Activated gamma-delta T cell treated with Interleukin-2 at 50 U/mL for 16 hours (primary cell): ENCODE measurements at regions not wholly inside any gene's neighbourhood (a gene's known extent, or its start where the extent isn't known, plus 50 kb on each side); places are given as distances from the start of the nearest gene placed in this dataset.
"Not testable (repeated sequence)": the region's sequence is repeated elsewhere in the genome, so short reads cannot be mapped to it uniquely, and the experiment has no call there.

ENCODE experiments used
- DNase-seq: peaks from one replicate; pipeline ENCODE4 v3.0.0-alpha.2; 2020

- DNase-seq: no peak
Observed at GRCh38 chr10:63798599-63799498, 277.6 kb downstream of the REEP3 start.

- no peak for DNase-seq
Observed at GRCh38 chr10:63799521-63800300, 278.5 kb downstream of the REEP3 start.

DNA sequence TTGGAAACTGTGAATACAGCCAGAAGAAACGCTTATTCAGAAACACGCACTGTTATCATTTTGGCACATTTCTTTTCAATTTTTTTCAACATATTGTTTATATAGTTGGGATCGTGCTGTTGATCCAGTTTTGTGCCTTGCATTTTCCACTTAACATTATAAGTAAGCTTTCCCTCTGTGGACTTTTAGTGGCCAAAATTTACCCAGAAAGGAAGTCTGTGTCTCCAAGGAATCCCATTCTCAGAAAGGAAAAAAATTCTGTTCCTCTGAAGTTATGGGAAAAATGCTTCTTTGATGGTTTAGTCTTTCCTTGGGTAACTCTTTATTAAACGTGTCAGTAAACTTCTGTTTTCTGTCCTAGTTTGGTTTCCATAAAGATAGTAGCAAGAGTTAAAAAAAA, 280.0 kb downstream of the REEP3 start:
- no peak for DNase-seq

DNA sequence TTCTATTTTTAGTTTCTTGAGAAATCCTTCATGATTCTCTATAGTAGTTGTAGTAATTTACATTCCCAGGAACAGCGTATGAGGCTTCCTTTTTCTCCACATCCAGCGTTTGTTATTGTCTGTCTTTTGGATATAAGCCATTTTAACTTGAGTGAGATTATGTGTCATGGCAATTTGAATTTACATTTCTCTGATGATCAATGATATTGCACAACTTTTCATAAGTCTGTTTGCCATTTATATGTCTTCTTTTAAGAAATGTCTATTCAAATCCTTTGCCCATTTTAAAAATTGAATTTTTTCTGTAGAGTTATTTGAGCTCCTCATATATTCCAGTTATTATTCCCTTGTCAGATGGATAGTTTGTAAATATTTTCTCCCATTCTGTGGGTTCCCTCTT, 285.1 kb downstream of the REEP3 start:
- DNase-seq: no peak

DNA sequence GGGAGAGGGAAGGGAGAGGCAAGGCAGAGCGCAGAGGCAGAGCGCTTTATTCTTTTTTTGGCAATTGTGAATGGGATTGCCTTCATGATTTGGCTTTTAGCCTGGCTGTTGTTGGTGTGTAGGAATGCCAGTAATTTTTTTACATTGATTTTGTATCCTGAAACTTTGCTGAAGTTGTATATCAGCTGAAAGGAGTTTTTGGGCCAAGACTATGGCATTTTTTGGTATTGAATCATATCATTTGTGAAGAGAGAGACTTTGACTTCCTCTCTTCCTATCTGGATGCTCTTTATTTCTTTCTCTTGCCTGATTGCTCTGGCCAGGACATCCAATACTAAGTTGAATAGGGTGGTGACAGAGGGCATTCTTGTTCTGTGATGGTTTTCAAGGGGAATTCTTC, 291.3 kb downstream of the REEP3 start:
- no peak for DNase-seq

DNA sequence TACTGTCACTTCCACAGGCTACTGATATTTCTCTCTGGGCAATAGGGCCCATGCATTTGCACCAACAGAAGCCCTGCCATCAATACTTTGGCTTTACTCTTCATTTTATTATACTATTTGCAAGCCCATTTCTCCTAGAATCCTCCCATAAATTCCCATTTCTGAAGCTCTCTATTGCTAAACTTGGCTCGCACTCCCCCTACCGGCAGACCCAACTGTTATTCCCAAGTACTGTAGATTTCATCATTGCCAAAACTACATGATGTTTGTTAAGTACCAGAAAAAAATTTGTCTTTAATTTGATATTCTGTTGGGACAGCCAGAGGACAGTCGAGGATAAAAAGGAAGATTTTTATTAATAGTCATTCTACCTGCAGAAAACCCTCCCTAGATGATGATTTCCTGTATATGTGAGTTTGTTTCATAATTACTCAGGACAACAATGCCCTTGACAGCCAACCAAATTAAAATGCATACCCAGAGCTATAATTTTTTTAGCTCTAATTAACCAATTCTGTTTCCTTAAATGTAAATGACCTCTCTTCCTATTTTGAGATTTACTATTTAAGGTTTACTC, 298.6 kb downstream of the REEP3 start:
- no peak for DNase-seq

DNA sequence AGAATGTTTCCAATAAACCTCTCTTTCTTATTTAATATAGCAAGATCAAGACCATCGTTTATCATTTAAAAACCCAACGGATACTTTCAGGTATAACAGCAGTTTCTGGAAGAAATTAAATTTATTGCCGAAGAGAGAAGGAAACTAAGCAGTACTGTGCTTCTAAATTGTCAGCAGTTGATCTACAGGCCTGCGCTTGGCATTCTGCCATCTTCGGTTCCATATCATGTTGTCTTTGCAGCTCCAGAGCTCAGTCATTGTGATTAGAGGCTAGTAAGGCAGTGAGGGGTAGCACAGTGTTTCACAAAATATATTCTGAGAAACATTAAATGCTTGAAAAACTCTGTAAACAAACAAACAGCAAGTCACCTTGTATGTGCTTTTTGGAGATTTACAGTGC, 301.3 kb downstream of the REEP3 start:
- DNase-seq: no peak

- DNase-seq: no peak
Observed at GRCh38 chr10:63825111-63825510, 303.9 kb downstream of the REEP3 start.

DNA sequence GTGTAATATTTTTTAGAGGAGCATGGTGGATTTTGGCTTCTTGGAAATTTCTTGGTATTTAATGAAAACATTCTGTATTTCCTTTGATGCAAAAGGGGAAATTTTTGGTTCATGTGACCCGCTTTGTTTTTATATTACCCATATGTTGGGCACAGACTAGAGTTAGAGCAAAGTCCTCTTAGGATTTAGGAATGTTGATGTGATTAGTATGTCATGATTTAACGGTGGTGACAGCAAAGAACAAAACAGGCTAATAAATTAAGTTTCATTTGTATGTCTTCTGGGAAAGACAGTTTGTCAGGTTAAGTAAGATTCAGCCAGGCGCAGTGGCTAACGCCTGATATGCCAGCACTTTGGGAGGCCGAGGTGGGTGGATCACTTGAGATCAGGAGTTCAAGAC, 304.6 kb downstream of the REEP3 start:
- no peak for DNase-seq

- not testable (repeated sequence) for DNase-seq
Observed at GRCh38 chr10:63827018-63827417, 305.8 kb downstream of the REEP3 start.

DNA sequence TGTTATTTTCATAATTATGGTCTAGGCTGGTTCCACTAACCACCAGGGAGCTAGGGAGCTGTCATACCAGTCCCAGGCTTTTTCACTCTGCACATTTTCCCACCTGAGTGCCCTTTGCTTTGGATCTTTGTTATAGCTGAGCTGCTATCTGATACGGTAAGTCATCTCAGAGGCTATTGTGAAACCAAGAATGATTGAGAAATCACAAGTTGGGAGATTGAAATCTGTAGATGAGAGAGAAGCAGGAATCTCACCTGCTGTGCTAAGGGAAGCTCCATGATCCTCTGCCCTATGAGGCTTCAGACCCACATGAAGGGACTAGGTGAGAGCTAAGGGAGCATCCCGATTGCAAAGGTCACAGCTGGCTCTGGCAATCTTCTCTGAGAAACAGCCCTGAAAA, 307.8 kb downstream of the REEP3 start:
- no peak for DNase-seq

- DNase-seq: no peak
Observed at GRCh38 chr10:63829573-63830149, 308.5 kb downstream of the REEP3 start.

- DNase-seq: no peak
Observed at GRCh38 chr10:63832686-63833085, 311.5 kb downstream of the REEP3 start.

- no peak for DNase-seq
Observed at GRCh38 chr10:63833411-63834060, 312.3 kb downstream of the REEP3 start.

DNA sequence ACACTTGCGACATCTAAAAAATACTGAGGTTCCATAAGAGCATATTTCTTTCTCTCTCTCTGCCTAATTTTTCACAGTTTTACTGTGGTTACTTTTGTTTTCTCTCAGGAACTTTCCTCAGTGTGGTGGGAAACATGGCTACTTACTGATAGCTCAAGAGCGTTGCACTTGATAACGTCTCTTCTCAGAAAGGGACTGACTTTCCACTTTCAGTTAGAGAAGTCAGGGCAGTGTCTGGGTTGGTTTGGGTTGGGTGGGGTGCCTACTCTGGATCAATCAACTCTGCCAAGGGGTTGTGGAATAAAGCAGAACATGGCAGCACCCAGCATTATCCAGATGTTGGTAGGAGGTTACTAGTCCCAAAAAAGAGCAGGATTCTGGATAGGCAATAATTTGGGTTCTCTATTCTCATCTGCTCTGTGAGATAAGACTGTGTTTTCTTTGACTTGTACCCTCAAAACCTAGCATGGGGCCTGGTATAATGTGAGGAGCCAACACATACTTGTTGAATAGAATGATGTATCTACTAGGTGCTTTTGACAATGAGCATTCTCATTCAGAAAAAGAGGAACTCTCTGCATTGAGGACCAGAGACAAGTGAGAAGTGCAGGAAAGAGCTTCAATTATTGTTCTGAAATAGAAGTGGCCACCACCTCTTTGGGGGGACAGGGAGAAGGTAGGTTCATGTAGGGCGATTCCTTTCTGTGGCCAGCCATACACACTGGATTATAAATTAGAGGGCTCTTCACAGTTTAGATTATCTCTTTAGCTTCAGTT, 315.7 kb downstream of the REEP3 start:
- DNase-seq: no peak

DNA sequence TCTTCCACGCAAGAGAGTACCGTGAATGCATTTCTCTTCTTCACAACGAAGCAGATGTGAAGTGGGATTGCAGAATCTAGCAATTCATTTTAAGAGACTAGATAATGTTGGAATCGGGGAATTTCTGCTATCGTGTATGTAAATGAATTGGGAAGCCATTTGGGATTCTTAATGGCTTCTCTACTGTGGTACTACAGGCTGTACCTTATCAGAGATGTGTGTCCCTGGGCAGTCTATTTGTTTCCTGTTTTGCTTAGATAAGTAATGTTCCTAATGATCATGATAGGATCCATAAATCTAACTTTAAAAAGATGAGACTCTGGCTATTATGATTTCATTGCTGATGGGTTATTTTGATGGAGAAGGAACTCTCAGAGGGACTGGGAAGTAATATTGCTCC, 320.6 kb downstream of the REEP3 start:
- no peak for DNase-seq

DNA sequence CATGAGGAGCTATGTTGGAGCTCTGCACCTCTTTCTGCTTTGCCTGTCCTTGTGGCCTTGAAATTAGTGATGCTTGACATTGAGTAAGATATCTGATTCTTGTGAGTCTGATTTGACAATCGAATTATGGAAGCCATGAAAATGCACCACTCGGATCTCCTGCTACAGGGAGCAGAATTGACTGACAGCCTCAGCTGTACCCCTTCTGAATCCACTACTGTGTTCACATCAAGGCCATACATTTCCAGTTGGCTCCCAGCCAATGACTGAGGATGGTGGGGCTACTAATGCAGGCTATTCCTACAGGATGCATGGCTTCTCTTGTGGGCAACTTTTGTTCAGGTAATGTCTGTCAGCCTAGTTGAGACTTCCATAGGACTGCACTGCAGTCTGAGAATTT, 321.9 kb downstream of the REEP3 start:
- no peak for DNase-seq

DNA sequence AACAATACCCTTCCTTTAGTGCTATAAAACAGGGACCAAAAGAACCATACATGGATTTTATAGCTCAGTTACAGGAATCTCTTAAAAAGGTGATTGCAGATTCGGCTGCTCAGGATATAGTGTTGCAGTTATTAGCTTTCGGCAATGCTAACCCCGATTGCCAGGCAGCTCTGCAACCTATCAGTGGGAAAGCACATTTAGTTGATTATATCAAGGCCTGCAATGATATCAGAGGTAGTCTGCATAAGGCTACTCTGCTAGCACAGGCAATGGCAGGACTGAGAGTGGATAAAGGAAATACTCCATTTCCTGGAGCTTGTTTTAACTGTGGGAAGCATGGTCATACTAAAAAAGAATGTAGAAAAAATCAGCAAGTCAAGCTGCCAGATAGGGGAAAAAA, 327.7 kb downstream of the REEP3 start:
- not testable (repeated sequence) for DNase-seq

GRCh38 chr10:63862860-63863259, 341.7 kb downstream of the REEP3 start:
- no peak for DNase-seq

DNA sequence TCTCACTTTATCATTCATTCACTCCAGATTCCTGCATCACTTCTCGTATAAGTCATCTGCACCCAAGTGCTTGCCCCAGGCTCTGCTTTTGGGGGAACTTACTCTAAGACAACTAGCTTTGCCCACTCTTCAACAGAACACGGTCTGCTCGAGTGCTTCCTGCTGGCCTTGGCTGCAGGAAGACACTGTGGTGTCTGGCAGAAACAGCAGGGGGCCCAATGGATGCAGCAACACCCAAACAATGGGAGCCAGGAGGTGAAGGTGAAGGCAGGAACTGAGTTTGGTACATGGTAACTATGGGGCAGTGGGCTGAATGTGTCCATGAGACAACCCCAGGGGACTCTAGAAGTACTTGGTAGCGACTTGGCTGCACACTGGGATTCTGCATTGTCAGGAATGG, 344.0 kb downstream of the REEP3 start:
- no peak for DNase-seq

GRCh38 chr10:63866075-63866746, 345.0 kb downstream of the REEP3 start:
- peak; percentile 11 for DNase-seq

GRCh38 chr10:63866747-63867140, 345.5 kb downstream of the REEP3 start:
- DNase-seq: no peak
